ENCODE measurements at regions not wholly inside any gene's neighbourhood (a gene's known extent, or its start where the extent isn't known, plus 50 kb on each side); places are given as distances from the start of the nearest gene placed in this dataset.

GRCh38 chr4:163833669-163834068 lies 339.2 kb downstream of the TMA16 start:
- Histone ChIP-seq H3K27me3 (no peaks in the 10 kb centered on the region), H3K9me3 (no peaks in the 10 kb centered on the region), H3K4me1 (no peaks in the 10 kb centered on the region), H3K27ac (no peak overlapping the region), H3K4me3 (no peak overlapping the region), H3K36me3 (no peaks in the 10 kb centered on the region)
- intact Hi-C loops (cut with DNase I; ENCODE audit: low total_unique reads): no loop called here
- TF ChIP-seq CTCF (IDR thresholded peaks at IDR 0.05): no peak
- TF ChIP-seq POLR2A (IDR thresholded peaks at IDR 0.05): no peak
- no peak for TF ChIP-seq POLR2AphosphoS5 (IDR thresholded peaks at IDR 0.05)
- no peak for DNase-seq (ENCODE audit: low spot score in 2 of 2)

- TF ChIP-seq POLR2AphosphoS5 (IDR thresholded peaks at IDR 0.05) (no peak), CTCF (IDR thresholded peaks at IDR 0.05) (no peak), POLR2A (IDR thresholded peaks at IDR 0.05) (no peak)
- Histone ChIP-seq H3K9me3 (no peaks in the 10 kb centered on the region), H3K36me3 (no peaks in the 10 kb centered on the region), H3K4me1 (no peaks in the 10 kb centered on the region), H3K27ac (no peak overlapping the region), H3K27me3 (no peaks in the 10 kb centered on the region), H3K4me3 (no peak overlapping the region)
- intact Hi-C loops (cut with DNase I; ENCODE audit: low total_unique reads): no loop called here
- DNase-seq (ENCODE audit: low spot score in 2 of 2): no peak
Measured at GRCh38 chr4:163846008-163846407, 351.5 kb downstream of the TMA16 start.

GRCh38 chr4:163852246-163852645 lies 357.8 kb downstream of the TMA16 start:
- H3K36me3 ChIP-seq: no peaks in the 10 kb centered on the region
- intact Hi-C loops (cut with DNase I; ENCODE audit: low total_unique reads): no loop called here
- no peak for TF ChIP-seq POLR2AphosphoS5 (IDR thresholded peaks at IDR 0.05)
- TF ChIP-seq POLR2A (IDR thresholded peaks at IDR 0.05): no peak
- no peak for TF ChIP-seq CTCF (IDR thresholded peaks at IDR 0.05)
- H3K9me3 ChIP-seq: peaks cover 0 to 8% of the 10 kb centered on the region in 2 donors
- DNase-seq (ENCODE audit: low spot score in 2 of 2): no peak
- H3K27me3 ChIP-seq: no peaks in the 10 kb centered on the region
- no peak overlapping the region for H3K4me3 ChIP-seq
- no peaks in the 10 kb centered on the region for H3K4me1 ChIP-seq
- H3K27ac ChIP-seq: no peak overlapping the region

- H3K9me3 ChIP-seq: peaks cover 0 to 3% of the 10 kb centered on the region in 2 donors
- intact Hi-C loops (cut with DNase I; ENCODE audit: low total_unique reads): no loop called here
- H3K4me3 ChIP-seq: no peak overlapping the region
- H3K27me3 ChIP-seq: no peaks in the 10 kb centered on the region
- no peak for DNase-seq (ENCODE audit: low spot score in 2 of 2)
- H3K4me1 ChIP-seq: no peaks in the 10 kb centered on the region
- no peaks in the 10 kb centered on the region for H3K36me3 ChIP-seq
- H3K27ac ChIP-seq: no peak overlapping the region
- no peak for TF ChIP-seq POLR2AphosphoS5 (IDR thresholded peaks at IDR 0.05)
- TF ChIP-seq POLR2A (IDR thresholded peaks at IDR 0.05): no peak
- no peak for TF ChIP-seq CTCF (IDR thresholded peaks at IDR 0.05)
Measured at GRCh38 chr4:163857903-163858302, 363.4 kb downstream of the TMA16 start.

- H3K27me3 ChIP-seq: no peaks in the 10 kb centered on the region
- no peak for TF ChIP-seq POLR2A (IDR thresholded peaks at IDR 0.05)
- TF ChIP-seq CTCF (IDR thresholded peaks at IDR 0.05): no peak
- no peak for TF ChIP-seq POLR2AphosphoS5 (IDR thresholded peaks at IDR 0.05)
- DNase-seq (ENCODE audit: low spot score in 2 of 2): no peak
- no peaks in the 10 kb centered on the region for H3K4me1 ChIP-seq
- H3K4me3 ChIP-seq: no peak overlapping the region
- H3K27ac ChIP-seq: no peak overlapping the region
- H3K36me3 ChIP-seq: no peaks in the 10 kb centered on the region
- no peaks in the 10 kb centered on the region for H3K9me3 ChIP-seq
- intact Hi-C loops (cut with DNase I; ENCODE audit: low total_unique reads): no loop called here
Measured at GRCh38 chr4:163858515-163858914, 364.0 kb downstream of the TMA16 start.

All from breast epithelium (tissue), 4 donors.